ENCODE measurements at regions not wholly inside any gene's neighbourhood (a gene's known extent, or its start where the extent isn't known, plus 50 kb on each side); places are given as distances from the start of the nearest gene placed in this dataset.
A peak's percentile ranks its signal among the peaks of the same experiment; 100 is the strongest.

DNA sequence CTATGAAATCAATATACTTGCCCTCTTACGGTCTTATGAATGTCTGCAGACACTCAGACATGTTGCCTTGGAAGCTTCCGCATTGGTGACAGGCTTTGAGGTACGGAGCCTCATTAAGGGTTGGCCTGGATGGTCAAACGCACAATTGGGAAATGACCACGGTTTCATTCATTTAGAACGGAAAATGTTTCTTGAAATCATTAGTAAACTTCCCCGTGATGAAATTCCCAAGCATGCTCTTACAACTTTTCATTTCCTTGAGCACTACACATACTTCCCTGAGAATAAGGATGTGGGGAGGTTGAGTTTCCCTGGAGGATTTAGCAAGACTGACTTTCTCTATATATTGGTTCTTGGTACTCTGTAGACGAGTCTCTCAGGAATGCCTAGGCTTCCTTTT lies 146.3 kb downstream of the HLX start:
- Histone ChIP-seq H3K36me3 (no peaks in the 10 kb centered on the region), H3K27me3 (no peaks in the 10 kb centered on the region), H3K4me3 (ENCODE audit: low read depth, low read length) (no peak overlapping the region), H3K9me3 (no peaks in the 10 kb centered on the region), H3K4me1 (peaks cover 14% of the 10 kb centered on the region)
- TF ChIP-seq, protein P1, sequence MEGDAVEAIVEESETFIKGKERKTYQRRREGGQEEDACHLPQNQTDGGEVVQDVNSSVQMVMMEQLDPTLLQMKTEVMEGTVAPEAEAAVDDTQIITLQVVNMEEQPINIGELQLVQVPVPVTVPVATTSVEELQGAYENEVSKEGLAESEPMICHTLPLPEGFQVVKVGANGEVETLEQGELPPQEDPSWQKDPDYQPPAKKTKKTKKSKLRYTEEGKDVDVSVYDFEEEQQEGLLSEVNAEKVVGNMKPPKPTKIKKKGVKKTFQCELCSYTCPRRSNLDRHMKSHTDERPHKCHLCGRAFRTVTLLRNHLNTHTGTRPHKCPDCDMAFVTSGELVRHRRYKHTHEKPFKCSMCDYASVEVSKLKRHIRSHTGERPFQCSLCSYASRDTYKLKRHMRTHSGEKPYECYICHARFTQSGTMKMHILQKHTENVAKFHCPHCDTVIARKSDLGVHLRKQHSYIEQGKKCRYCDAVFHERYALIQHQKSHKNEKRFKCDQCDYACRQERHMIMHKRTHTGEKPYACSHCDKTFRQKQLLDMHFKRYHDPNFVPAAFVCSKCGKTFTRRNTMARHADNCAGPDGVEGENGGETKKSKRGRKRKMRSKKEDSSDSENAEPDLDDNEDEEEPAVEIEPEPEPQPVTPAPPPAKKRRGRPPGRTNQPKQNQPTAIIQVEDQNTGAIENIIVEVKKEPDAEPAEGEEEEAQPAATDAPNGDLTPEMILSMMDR (IDR thresholded peaks at IDR 0.05; ENCODE audit: low read depth, low read length) = no peak
- DNase-seq = no peak

DNA sequence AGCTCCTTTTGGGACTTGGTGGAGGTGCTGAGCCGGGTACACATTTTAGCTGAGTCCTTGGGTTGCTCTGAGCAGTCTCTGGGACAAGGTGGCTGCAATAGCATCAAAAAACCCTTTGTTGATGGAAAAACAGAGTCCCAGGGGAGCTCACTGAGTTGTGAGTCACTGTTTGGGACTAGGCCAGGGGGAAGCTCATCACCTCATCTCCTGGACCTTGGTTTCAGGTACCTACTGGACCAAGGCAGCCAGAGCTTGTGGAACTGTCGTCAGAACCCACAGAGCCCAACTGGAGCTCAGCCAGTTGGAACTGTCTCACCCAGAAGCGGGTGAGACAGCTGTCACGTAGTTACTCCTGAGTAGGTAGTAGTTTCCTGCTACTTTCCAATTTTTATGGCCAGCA lies 146.7 kb downstream of the HLX start:
- TF ChIP-seq, protein P1 (IDR thresholded peaks at IDR 0.05; ENCODE audit: low read depth, low read length) = no peak
- H3K27me3 ChIP-seq = no peaks in the 10 kb centered on the region
- no peak overlapping the region for H3K4me3 ChIP-seq (ENCODE audit: low read depth, low read length)
- H3K36me3 ChIP-seq = no peaks in the 10 kb centered on the region
- H3K9me3 ChIP-seq = no peaks in the 10 kb centered on the region
- H3K4me1 ChIP-seq = peaks cover 14% of the 10 kb centered on the region
- DNase-seq = no peak

DNA sequence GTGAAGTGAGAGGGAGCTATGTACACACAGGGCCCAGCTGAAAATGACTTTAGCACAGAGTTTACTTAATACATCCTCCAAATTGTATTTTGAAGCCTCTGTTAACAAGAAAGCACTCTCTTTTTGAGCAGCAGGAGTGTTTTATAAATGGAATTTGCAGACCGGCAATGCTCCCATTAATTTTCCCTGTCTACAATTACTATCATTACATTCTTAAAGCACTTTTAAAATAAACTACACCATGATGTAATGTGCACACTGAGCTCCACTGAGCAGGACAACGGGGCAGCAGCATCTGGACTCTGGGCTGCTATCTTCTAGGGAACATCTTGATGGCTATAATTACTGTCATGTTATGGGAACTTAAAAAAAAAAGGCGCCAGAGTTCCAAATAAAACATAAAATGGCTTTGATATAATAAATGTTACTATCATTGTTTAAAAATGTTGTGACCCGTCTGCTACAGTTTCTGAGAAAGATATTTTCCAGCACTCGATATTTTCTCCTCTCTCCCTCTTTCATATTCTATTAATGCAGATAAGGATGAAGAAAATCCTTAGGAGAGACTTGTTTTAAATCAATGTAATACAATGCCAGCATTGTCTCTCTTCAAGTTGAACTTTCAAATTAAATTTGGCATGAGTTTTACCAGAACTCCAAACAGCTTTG lies 150.9 kb downstream of the HLX start:
- Histone ChIP-seq H3K27me3 (no peaks in the 10 kb centered on the region), H3K4me1 (peaks cover 42% of the 10 kb centered on the region), H3K9me3 (no peaks in the 10 kb centered on the region), H3K36me3 (no peaks in the 10 kb centered on the region), H3K4me3 (ENCODE audit: low read depth, low read length) (no peak overlapping the region)
- TF ChIP-seq, protein P1 (IDR thresholded peaks at IDR 0.05; ENCODE audit: low read depth, low read length) = no peak
- peak; percentile 66 for DNase-seq

DNA sequence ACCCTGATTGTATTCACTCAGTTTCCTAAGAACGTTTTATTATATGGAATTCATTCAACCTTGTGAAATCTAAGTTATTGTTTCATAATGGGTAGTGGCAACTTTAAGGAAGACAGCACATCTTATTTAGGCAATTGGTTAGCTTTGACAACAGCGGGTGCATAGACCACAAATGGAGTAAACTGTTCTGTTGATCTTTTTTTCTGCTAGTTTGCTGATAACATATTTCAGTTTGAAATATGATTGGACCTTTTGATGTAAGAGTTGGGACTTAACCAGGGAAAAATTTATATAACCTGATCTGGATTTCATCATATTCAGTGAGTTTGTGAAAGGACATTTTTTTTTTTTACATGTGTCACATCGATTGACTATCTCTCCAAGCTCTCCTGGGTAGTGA lies 151.7 kb downstream of the HLX start:
- peaks cover 48% of the 10 kb centered on the region for H3K4me1 ChIP-seq
- TF ChIP-seq, protein P1 (IDR thresholded peaks at IDR 0.05; ENCODE audit: low read depth, low read length) = no peak

DNA sequence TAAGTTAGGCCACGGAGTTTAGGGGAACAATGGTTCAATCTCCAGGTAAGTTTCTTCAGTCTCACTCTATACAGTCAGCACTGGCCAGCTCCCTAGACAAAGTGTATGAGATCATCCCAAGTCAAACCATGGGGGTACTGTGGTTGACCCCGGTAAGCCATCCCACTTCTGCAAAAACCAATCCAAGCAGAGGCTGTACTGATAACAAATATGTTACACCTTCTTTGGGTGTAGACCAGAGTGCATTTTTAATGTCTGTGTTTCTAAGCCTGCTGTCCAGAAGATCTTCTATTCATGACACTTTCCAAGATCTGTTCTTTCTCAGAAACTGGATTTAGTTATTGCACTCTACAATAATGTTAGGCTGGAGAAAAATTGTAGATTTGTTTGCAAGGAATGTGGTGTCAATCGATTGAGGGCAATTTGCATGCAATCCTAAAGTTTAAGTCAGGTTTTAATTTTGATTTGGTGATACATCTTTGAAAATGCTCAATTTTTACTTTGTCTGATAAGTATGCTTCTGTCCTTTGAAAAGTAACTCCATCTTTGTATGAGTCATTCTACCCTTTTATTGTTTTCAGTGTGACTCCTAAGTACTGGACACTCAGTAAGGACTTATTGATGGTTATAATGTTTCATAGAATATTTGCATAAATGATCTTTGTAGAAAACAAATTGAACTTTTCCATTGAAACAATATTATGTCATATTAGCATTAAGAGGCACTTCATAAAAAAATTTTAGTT lies 152.4 kb downstream of the HLX start:
- TF ChIP-seq, protein P1 (IDR thresholded peaks at IDR 0.05; ENCODE audit: low read depth, low read length) = no peak
- H3K27me3 ChIP-seq = no peaks in the 10 kb centered on the region
- no peaks in the 10 kb centered on the region for H3K9me3 ChIP-seq
- H3K4me3 ChIP-seq (ENCODE audit: low read depth, low read length) = no peak overlapping the region
- H3K36me3 ChIP-seq = no peaks in the 10 kb centered on the region
- peak; percentile 34 for DNase-seq
- peaks cover 50% of the 10 kb centered on the region for H3K4me1 ChIP-seq

More for the DNA sequence above, 151.7 kb downstream of the HLX start:
- H3K27me3 ChIP-seq = no peaks in the 10 kb centered on the region
- no peak for DNase-seq
- no peaks in the 10 kb centered on the region for H3K36me3 ChIP-seq
- H3K9me3 ChIP-seq = no peaks in the 10 kb centered on the region
- H3K4me3 ChIP-seq (ENCODE audit: low read depth, low read length) = no peak overlapping the region

DNA sequence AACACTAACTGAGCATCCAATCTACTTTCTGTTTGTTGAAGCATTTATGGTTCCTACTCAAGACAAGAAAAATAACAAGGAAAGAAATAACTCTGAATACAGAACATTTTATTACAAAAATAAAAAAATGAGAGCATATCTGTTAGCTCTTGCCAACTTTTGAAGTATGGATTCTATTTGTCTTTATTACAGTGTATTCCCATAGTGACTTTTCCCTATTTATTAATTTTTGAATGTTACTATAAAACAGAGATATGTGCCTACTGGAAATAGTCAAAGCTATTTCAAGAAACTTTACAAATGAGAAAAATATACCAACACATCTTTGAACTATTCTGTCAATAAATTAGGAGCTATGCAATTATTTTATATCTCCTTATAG lies 153.0 kb downstream of the HLX start:
- Histone ChIP-seq H3K27me3 (no peaks in the 10 kb centered on the region), H3K36me3 (no peaks in the 10 kb centered on the region), H3K4me1 (peaks cover 50% of the 10 kb centered on the region), H3K9me3 (no peaks in the 10 kb centered on the region), H3K4me3 (ENCODE audit: low read depth, low read length) (no peak overlapping the region)
- TF ChIP-seq, protein P1 (IDR thresholded peaks at IDR 0.05; ENCODE audit: low read depth, low read length) = no peak
- DNase-seq = no peak
